ENCODE measurements at regions not wholly inside any gene's neighbourhood (a gene's known extent, or its start where the extent isn't known, plus 50 kb on each side); places are given as distances from the start of the nearest gene placed in this dataset.

DNA sequence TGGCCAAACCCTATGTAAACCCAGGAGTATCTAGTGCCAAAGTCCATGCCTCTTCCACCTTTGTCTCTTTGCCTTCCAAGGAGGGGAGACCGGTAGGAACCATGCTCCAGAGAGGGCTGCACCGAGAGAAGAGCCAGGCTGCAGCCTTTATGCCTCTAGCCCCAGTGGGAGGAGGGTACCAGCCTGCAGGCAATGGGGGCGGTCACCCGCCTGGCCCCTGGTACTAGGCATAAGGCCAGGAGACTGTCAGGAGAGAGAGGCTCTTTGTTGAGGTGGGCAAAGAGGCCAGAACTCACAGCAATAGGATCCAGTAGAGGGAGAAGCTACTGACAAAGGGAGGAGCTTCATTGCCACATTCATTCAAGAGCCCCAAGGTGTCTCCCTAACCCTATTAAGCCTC is 146.6 kb upstream of the PDE1C start:
- no peak overlapping the region for H3K4me3 ChIP-seq (ENCODE audit: low read depth, low read length, poor library complexity, severe bottlenecking)
- no peak for DNase-seq (ENCODE audit: low spot score)
- H3K9me2 ChIP-seq (ENCODE audit: insufficient read depth, low read length): no peaks in the 10 kb centered on the region
- H3K79me2 ChIP-seq (ENCODE audit: insufficient read depth, low read depth, low read length): no peaks in the 10 kb centered on the region
- H3K4me2 ChIP-seq (ENCODE audit: low read length): no peak overlapping the region
- H3K27ac ChIP-seq (ENCODE audit: low read depth, low read length, poor library complexity, severe bottlenecking): no peak overlapping the region
- ChIA-PET CTCF (ENCODE audit: unreplicated experiment) (no interaction called here), POLR2A (interaction anchor here (0.6 kb wide), 1 partner anchor 736 kb away, joined by 3 read pairs; no protein-coding TSS in a partner anchor)
- H3K4me1 ChIP-seq (ENCODE audit: insufficient read depth, low read length, poor library complexity, severe bottlenecking): no peaks in the 10 kb centered on the region
- no peak for TF ChIP-seq EZH2phosphoT487 (IDR thresholded peaks at IDR 0.05; ENCODE audit: borderline replicate concordance, low read depth, low read length)
- no peak for TF ChIP-seq CTCF (conservative IDR thresholded peaks at IDR 0.05; ENCODE audit: low read length)
- BruUV-seq (replicated peaks): no TSS peak
- intact Hi-C loops (cut with micrococcal nuclease; ENCODE audit: unreplicated experiment): no loop called here
- H3K36me3 ChIP-seq (ENCODE audit: insufficient read depth, low read length): no peaks in the 10 kb centered on the region
- H4K20me1 ChIP-seq (ENCODE audit: insufficient read depth, low read length): no peaks in the 10 kb centered on the region
- H3K9me3 ChIP-seq (ENCODE audit: low read length): no peaks in the 10 kb centered on the region
- H2AFZ ChIP-seq (ENCODE audit: low read length): no peak overlapping the region

GRCh38 chr7:32215697-32216096 is 145.5 kb upstream of the PDE1C start:
- CTCF ChIA-PET (ENCODE audit: unreplicated experiment): no interaction called here
- Histone ChIP-seq H3K9me3 (ENCODE audit: low read length) (no peaks in the 10 kb centered on the region), H3K36me3 (ENCODE audit: insufficient read depth, low read length) (no peaks in the 10 kb centered on the region), H3K4me3 (ENCODE audit: low read depth, low read length, poor library complexity, severe bottlenecking) (no peak overlapping the region), H3K4me1 (ENCODE audit: insufficient read depth, low read length, poor library complexity, severe bottlenecking) (no peaks in the 10 kb centered on the region), H4K20me1 (ENCODE audit: insufficient read depth, low read length) (no peaks in the 10 kb centered on the region), H2AFZ (ENCODE audit: low read length) (no peak overlapping the region), H3K4me2 (ENCODE audit: low read length) (no peak overlapping the region), H3K27ac (ENCODE audit: low read depth, low read length, poor library complexity, severe bottlenecking) (no peak overlapping the region), H3K9me2 (ENCODE audit: insufficient read depth, low read length) (no peaks in the 10 kb centered on the region), H3K79me2 (ENCODE audit: insufficient read depth, low read depth, low read length) (no peaks in the 10 kb centered on the region)
- intact Hi-C loops (cut with micrococcal nuclease; ENCODE audit: unreplicated experiment): no loop called here
- POLR2A ChIA-PET: no interaction called here
- no peak for TF ChIP-seq EZH2phosphoT487 (IDR thresholded peaks at IDR 0.05; ENCODE audit: borderline replicate concordance, low read depth, low read length)
- no peak for TF ChIP-seq CTCF (conservative IDR thresholded peaks at IDR 0.05; ENCODE audit: low read length)
- BruUV-seq (replicated peaks): no TSS peak
- no peak for DNase-seq (ENCODE audit: low spot score)

DNA sequence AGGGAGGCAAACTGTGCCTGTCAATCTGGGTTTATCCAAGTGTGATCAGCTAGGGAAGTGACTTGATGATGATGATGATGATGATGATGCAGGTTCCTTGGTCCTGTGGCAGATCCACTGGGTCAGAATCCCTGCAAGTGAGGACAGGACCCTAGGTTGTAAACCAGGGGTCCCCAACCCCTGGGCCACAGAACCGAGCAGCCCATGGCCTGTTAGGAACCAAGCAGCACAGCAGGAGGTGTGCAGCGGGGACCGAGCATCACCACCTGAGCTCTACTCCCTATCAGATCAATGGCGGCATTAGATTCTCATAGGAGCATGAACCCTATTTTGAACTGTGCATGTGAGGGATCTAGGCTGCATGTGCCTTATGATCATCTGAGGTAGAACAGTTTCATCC is 144.7 kb upstream of the PDE1C start:
- Histone ChIP-seq H3K4me1 (ENCODE audit: insufficient read depth, low read length, poor library complexity, severe bottlenecking) (no peaks in the 10 kb centered on the region), H3K4me2 (ENCODE audit: low read length) (no peak overlapping the region), H3K27ac (ENCODE audit: low read depth, low read length, poor library complexity, severe bottlenecking) (no peak overlapping the region), H4K20me1 (ENCODE audit: insufficient read depth, low read length) (no peaks in the 10 kb centered on the region), H3K79me2 (ENCODE audit: insufficient read depth, low read depth, low read length) (no peaks in the 10 kb centered on the region), H3K4me3 (ENCODE audit: low read depth, low read length, poor library complexity, severe bottlenecking) (no peak overlapping the region), H3K36me3 (ENCODE audit: insufficient read depth, low read length) (no peaks in the 10 kb centered on the region), H2AFZ (ENCODE audit: low read length) (no peak overlapping the region), H3K9me3 (ENCODE audit: low read length) (no peaks in the 10 kb centered on the region), H3K9me2 (ENCODE audit: insufficient read depth, low read length) (no peaks in the 10 kb centered on the region)
- BruUV-seq (replicated peaks): no TSS peak
- DNase-seq (ENCODE audit: low spot score): no peak
- intact Hi-C loops (cut with micrococcal nuclease; ENCODE audit: unreplicated experiment): loop anchor here (5.0 kb wide), 1 partner anchor 132 kb away; no protein-coding TSS in a partner anchor
- ChIA-PET CTCF (ENCODE audit: unreplicated experiment) (no interaction called here), POLR2A (no interaction called here)
- TF ChIP-seq CTCF (conservative IDR thresholded peaks at IDR 0.05; ENCODE audit: low read length) (no peak), EZH2phosphoT487 (IDR thresholded peaks at IDR 0.05; ENCODE audit: borderline replicate concordance, low read depth, low read length) (no peak)
